HG03520 (cell line): ENCODE measurements at regions not wholly inside any gene's neighbourhood (a gene's known extent, or its start where the extent isn't known, plus 50 kb on each side); places are given as distances from the start of the nearest gene placed in this dataset.
"Not testable (repeated sequence)": the region's sequence is repeated elsewhere in the genome, so short reads cannot be mapped to it uniquely, and the experiment has no call there.

ENCODE experiments used
- ATAC-seq: cut with Tn5 transposase; IDR thresholded peaks from one replicate; pipeline ENCODE4 v1.9.1; 2021; ENCODE audit warnings: mild to moderate bottlenecking, moderate library complexity; ENCODE audit not compliant: unreplicated experiment

GRCh38 chr13:91052876-91053275 lies 294.6 kb upstream of the MIR17HG start:
- no peak for ATAC-seq

GRCh38 chr13:91053318-91054065 lies 294.0 kb upstream of the MIR17HG start:
- ATAC-seq, result no peak

- ATAC-seq, result no peak
Measured at GRCh38 chr13:91054902-91055301, 292.6 kb upstream of the MIR17HG start.

GRCh38 chr13:91056746-91057145 lies 290.7 kb upstream of the MIR17HG start:
- ATAC-seq, result peak; percentile 94

- ATAC-seq, result not testable (repeated sequence)
Measured at GRCh38 chr13:91057507-91057906, 290.0 kb upstream of the MIR17HG start.

- no peak for ATAC-seq
Measured at GRCh38 chr13:91058066-91058465, 289.4 kb upstream of the MIR17HG start.

GRCh38 chr13:91058919-91059318 lies 288.6 kb upstream of the MIR17HG start:
- no peak for ATAC-seq

GRCh38 chr13:91066745-91067144 lies 280.7 kb upstream of the MIR17HG start:
- ATAC-seq, result no peak

- ATAC-seq, result no peak
Measured at GRCh38 chr13:91072486-91072885, 275.0 kb upstream of the MIR17HG start.

- ATAC-seq, result no peak
Measured at GRCh38 chr13:91074091-91074490, 273.4 kb upstream of the MIR17HG start.

GRCh38 chr13:91076830-91077229 lies 270.7 kb upstream of the MIR17HG start:
- ATAC-seq, result no peak

GRCh38 chr13:91078093-91078679 lies 269.3 kb upstream of the MIR17HG start:
- ATAC-seq, result no peak

- ATAC-seq, result no peak
Measured at GRCh38 chr13:91079176-91079575, 268.3 kb upstream of the MIR17HG start.

- no peak for ATAC-seq
Measured at GRCh38 chr13:91085127-91085526, 262.4 kb upstream of the MIR17HG start.

GRCh38 chr13:91086936-91087716 lies 260.4 kb upstream of the MIR17HG start:
- ATAC-seq, result no peak

GRCh38 chr13:91097269-91097668 lies 250.2 kb upstream of the MIR17HG start:
- no peak for ATAC-seq

- ATAC-seq, result no peak
Measured at GRCh38 chr13:91099877-91100276, 247.6 kb upstream of the MIR17HG start.

GRCh38 chr13:91100944-91101343 lies 246.5 kb upstream of the MIR17HG start:
- ATAC-seq, result no peak

- no peak for ATAC-seq
Measured at GRCh38 chr13:91101381-91101780, 246.1 kb upstream of the MIR17HG start.

GRCh38 chr13:91105270-91105669 lies 242.2 kb upstream of the MIR17HG start:
- no peak for ATAC-seq

GRCh38 chr13:91106565-91106964 lies 240.9 kb upstream of the MIR17HG start:
- ATAC-seq, result no peak

GRCh38 chr13:91108315-91108714 lies 239.2 kb upstream of the MIR17HG start:
- no peak for ATAC-seq
